AG10803 (cell line): ENCODE measurements at regions not wholly inside any gene's neighbourhood (a gene's known extent, or its start where the extent isn't known, plus 50 kb on each side); places are given as distances from the start of the nearest gene placed in this dataset.
A peak's percentile ranks its signal among the peaks of the same experiment; 100 is the strongest.

Experiments used
- DNase-seq: peaks from one replicate; pipeline ENCODE4 v3.0.0; 2010; ENCODE audit warnings: low read depth
- H3K4me3 ChIP-seq: 2 replicates; pipeline ENCODE4 v1.5.1; 2011; ENCODE audit warnings: mild to moderate bottlenecking, low read length, control low read depth
- CTCF ChIP-seq: conservative IDR thresholded peaks from 2 replicates; pipeline ENCODE4 v1.5.1; 2011; ENCODE audit warnings: mild to moderate bottlenecking, low read length, control low read depth, inconsistent platforms

GRCh38 chr3:107211608-107212007 lies 165.6 kb upstream of the CCDC54 start:
- no peak for TF ChIP-seq CTCF
- DNase-seq: no peak
- H3K4me3 ChIP-seq: no peak overlapping the region

GRCh38 chr3:107212618-107213017 lies 164.6 kb upstream of the CCDC54 start:
- no peak overlapping the region for H3K4me3 ChIP-seq
- DNase-seq: no peak
- TF ChIP-seq CTCF: no peak

- no peak for DNase-seq
- no peak overlapping the region for H3K4me3 ChIP-seq
- no peak for TF ChIP-seq CTCF
Observed at GRCh38 chr3:107213044-107213669, 164.1 kb upstream of the CCDC54 start.

- DNase-seq: no peak
- no peak overlapping the region for H3K4me3 ChIP-seq
- no peak for TF ChIP-seq CTCF
Observed at GRCh38 chr3:107216229-107216628, 161.0 kb upstream of the CCDC54 start.

- DNase-seq: peak; percentile 90
- no peak overlapping the region for H3K4me3 ChIP-seq
- no peak for TF ChIP-seq CTCF
Observed at GRCh38 chr3:107216711-107217110, 160.5 kb upstream of the CCDC54 start.

GRCh38 chr3:107217172-107217571 lies 160.1 kb upstream of the CCDC54 start:
- H3K4me3 ChIP-seq: no peak overlapping the region
- TF ChIP-seq CTCF: no peak
- DNase-seq: peak; percentile 85

- TF ChIP-seq CTCF: no peak
- DNase-seq: no peak
- no peak overlapping the region for H3K4me3 ChIP-seq
Observed at GRCh38 chr3:107218864-107219269, 158.4 kb upstream of the CCDC54 start.
